Neural progenitor cell (in vitro differentiated cells): ENCODE measurements at regions not wholly inside any gene's neighbourhood (a gene's known extent, or its start where the extent isn't known, plus 50 kb on each side); places are given as distances from the start of the nearest gene placed in this dataset.

Experiments used
- DNase-seq: peaks from one replicate; pipeline ENCODE4 v3.0.0-alpha.2; 2016; ENCODE audit warnings: low spot score
- H2AFZ ChIP-seq: fragments of 200-600 bp; sonication (generic); replicated peaks from 2 replicates; pipeline ENCODE4 v1.6.1; 2016; ENCODE audit warnings: antibody characterized with exemption
- H3F3A ChIP-seq: fragments of 200-600 bp; sonication (generic); 2 replicates; pipeline ENCODE4 v1.6.1; 2016; ENCODE audit warnings: antibody characterized with exemption, low read depth
- H3K27ac ChIP-seq: fragments of 200-600 bp; sonication (generic); 2 replicates; pipeline ENCODE4 v1.5.1; 2016; ENCODE audit warnings: mild to moderate bottlenecking
- H3K27me3 ChIP-seq: fragments of 200-600 bp; sonication (generic); 2 replicates; pipeline ENCODE4 v1.6.1; 2016; ENCODE audit warnings: mild to moderate bottlenecking, moderate library complexity
- H3K36me3 ChIP-seq: fragments of 200-600 bp; sonication (generic); 2 replicates; pipeline ENCODE4 v1.5.1; 2016
- H3K4me1 ChIP-seq: fragments of 200-600 bp; sonication (generic); 2 replicates; pipeline ENCODE4 v1.6.1; 2016; ENCODE audit warnings: mixed run types
- H3K4me2 ChIP-seq: fragments of 200-600 bp; sonication (generic); 2 replicates; pipeline ENCODE4 v1.6.1; 2016
- H3K4me3 ChIP-seq: fragments of 200-600 bp; sonication (generic); 2 replicates; pipeline ENCODE4 v1.5.1; 2016
- H3K79me2 ChIP-seq: fragments of 200-600 bp; sonication (generic); 2 replicates; pipeline ENCODE4 v1.6.1; 2016; ENCODE audit warnings: low read depth
- H3K9ac ChIP-seq: fragments of 200-600 bp; sonication (generic); 2 replicates; pipeline ENCODE4 v1.6.1; 2016
- H3K9me3 ChIP-seq: fragments of 200-600 bp; sonication (generic); 2 replicates; pipeline ENCODE4 v1.5.1; 2016; ENCODE audit warnings: low read depth
- H4K20me1 ChIP-seq: fragments of 200-600 bp; sonication (generic); 2 replicates; pipeline ENCODE4 v1.6.1; 2016; ENCODE audit warnings: low read depth
- H3K27ac Mint-ChIP-seq: 3 replicates; pipeline ENCODE4 v1.8.0; 2021; ENCODE audit warnings: mixed read lengths
- H3K27me3 Mint-ChIP-seq: 2 replicates; pipeline ENCODE4 v1.8.0; 2022; ENCODE audit warnings: low read depth, mild to moderate bottlenecking, inconsistent platforms, moderate library complexity, mixed read lengths; ENCODE audit not compliant: insufficient read depth
- H3K36me3 Mint-ChIP-seq: 3 replicates; pipeline ENCODE4 v1.8.0; 2021; ENCODE audit warnings: mixed read lengths
- H3K4me1 Mint-ChIP-seq: 3 replicates; pipeline ENCODE4 v1.8.0; 2021; ENCODE audit warnings: mixed read lengths
- H3K4me3 Mint-ChIP-seq: 3 replicates; pipeline ENCODE4 v1.8.0; 2021; ENCODE audit warnings: mild to moderate bottlenecking, moderate library complexity, mixed read lengths
- H3K9me3 Mint-ChIP-seq: 3 replicates; pipeline ENCODE4 v1.8.0; 2020; ENCODE audit warnings: mixed read lengths
- EZH2 ChIP-seq: fragments of 200-600 bp; sonication (generic); IDR thresholded peaks from 2 replicates; pipeline ENCODE4 v1.6.1; 2017; ENCODE audit warnings: antibody characterized with exemption, mild to moderate bottlenecking, moderate library complexity
- EZH2phosphoT487 ChIP-seq: fragments of 200-600 bp; sonication (generic); IDR thresholded peaks from 2 replicates; pipeline ENCODE4 v1.6.1; 2017; ENCODE audit warnings: antibody characterized with exemption
- TF ChIP-seq, protein P1 (sequence below): fragments of 200-600 bp; sonication (generic); IDR thresholded peaks from 2 replicates; pipeline ENCODE4 v1.5.1; 2017; ENCODE audit warnings: antibody characterized with exemption, mild to moderate bottlenecking

DNA sequence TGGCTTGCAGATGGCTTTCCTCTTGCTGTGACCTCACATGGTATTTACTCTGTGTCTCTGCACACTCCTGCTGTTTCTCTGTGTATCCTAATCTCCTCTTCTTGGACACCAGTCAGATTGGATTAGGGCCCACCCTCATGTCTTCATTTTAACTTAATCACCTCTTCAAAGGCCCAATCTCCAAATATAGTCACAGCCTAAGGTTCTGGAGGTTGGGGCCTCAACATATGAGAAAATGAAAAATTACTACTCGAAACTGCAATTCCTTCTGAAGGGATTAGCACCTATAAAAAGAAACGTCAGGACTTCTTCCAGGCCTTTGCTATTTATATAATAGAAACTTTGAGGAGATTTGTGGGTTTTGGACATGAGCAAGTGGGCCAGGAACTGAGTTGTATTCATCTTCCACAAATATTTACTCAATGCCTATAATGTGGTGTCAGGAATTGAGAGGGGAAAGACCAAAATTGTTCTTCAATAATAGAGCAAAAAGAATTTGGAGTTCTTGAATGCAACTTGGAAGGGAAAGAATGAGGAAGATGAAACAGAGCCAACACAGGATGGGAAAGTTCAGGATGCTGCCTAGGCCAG, 270.0 kb upstream of the FN1 start:
- Histone ChIP-seq H4K20me1 (no peaks in the 10 kb centered on the region), H2AFZ (no peak overlapping the region), H3K27me3 (no peaks in the 10 kb centered on the region), H3K9ac (no peak overlapping the region), H3K9me3 (no peaks in the 10 kb centered on the region), H3K4me3 (no peak overlapping the region), H3K27ac (no peak overlapping the region), H3K4me2 (no peak overlapping the region), H3K36me3 (no peaks in the 10 kb centered on the region), H3K4me1 (peaks cover 6% of the 10 kb centered on the region), H3K79me2 (no peaks in the 10 kb centered on the region), H3F3A (no peaks in the 10 kb centered on the region)
- Mint-ChIP-seq H3K4me3 (no peak overlapping the region), H3K27ac (no peak overlapping the region), H3K9me3 (peaks cover 4% of the 10 kb centered on the region), H3K36me3 (peaks cover 6% of the 10 kb centered on the region), H3K27me3 (peaks cover 2% of the 10 kb centered on the region), H3K4me1 (peaks cover 12% of the 10 kb centered on the region)
- no peak for DNase-seq
- TF ChIP-seq EZH2phosphoT487 (no peak), EZH2 (no peak)
- TF ChIP-seq, protein P1, sequence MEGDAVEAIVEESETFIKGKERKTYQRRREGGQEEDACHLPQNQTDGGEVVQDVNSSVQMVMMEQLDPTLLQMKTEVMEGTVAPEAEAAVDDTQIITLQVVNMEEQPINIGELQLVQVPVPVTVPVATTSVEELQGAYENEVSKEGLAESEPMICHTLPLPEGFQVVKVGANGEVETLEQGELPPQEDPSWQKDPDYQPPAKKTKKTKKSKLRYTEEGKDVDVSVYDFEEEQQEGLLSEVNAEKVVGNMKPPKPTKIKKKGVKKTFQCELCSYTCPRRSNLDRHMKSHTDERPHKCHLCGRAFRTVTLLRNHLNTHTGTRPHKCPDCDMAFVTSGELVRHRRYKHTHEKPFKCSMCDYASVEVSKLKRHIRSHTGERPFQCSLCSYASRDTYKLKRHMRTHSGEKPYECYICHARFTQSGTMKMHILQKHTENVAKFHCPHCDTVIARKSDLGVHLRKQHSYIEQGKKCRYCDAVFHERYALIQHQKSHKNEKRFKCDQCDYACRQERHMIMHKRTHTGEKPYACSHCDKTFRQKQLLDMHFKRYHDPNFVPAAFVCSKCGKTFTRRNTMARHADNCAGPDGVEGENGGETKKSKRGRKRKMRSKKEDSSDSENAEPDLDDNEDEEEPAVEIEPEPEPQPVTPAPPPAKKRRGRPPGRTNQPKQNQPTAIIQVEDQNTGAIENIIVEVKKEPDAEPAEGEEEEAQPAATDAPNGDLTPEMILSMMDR: no peak

- no peak for DNase-seq
- Mint-ChIP-seq H3K4me1 (peaks cover 12% of the 10 kb centered on the region), H3K9me3 (peaks cover 4% of the 10 kb centered on the region), H3K4me3 (no peak overlapping the region), H3K36me3 (peaks cover 6% of the 10 kb centered on the region), H3K27me3 (peaks cover 2% of the 10 kb centered on the region), H3K27ac (no peak overlapping the region)
- Histone ChIP-seq H3K27me3 (no peaks in the 10 kb centered on the region), H3K27ac (no peak overlapping the region), H3K4me2 (no peak overlapping the region), H3K4me1 (peaks cover 6% of the 10 kb centered on the region), H3K79me2 (no peaks in the 10 kb centered on the region), H3F3A (no peaks in the 10 kb centered on the region), H3K4me3 (no peak overlapping the region), H3K36me3 (no peaks in the 10 kb centered on the region), H3K9me3 (no peaks in the 10 kb centered on the region), H4K20me1 (no peaks in the 10 kb centered on the region), H2AFZ (no peak overlapping the region), H3K9ac (no peak overlapping the region)
- TF ChIP-seq EZH2phosphoT487 (no peak), EZH2 (no peak)
- TF ChIP-seq, protein P1: no peak
Measured at GRCh38 chr2:215705281-215705680, 269.4 kb upstream of the FN1 start.

- Mint-ChIP-seq H3K9me3 (peaks cover 16% of the 10 kb centered on the region), H3K4me1 (peaks cover 12% of the 10 kb centered on the region), H3K36me3 (peaks cover 4% of the 10 kb centered on the region), H3K27me3 (no peaks in the 10 kb centered on the region), H3K27ac (peak overlapping the region; percentile 13), H3K4me3 (no peak overlapping the region)
- no peak for DNase-seq
- Histone ChIP-seq H3K9me3 (no peaks in the 10 kb centered on the region), H3K36me3 (no peaks in the 10 kb centered on the region), H3K79me2 (no peaks in the 10 kb centered on the region), H3K4me2 (no peak overlapping the region), H3K9ac (no peak overlapping the region), H3K4me3 (no peak overlapping the region), H3K27me3 (no peaks in the 10 kb centered on the region), H2AFZ (no peak overlapping the region), H4K20me1 (no peaks in the 10 kb centered on the region), H3K4me1 (peaks cover 6% of the 10 kb centered on the region), H3F3A (no peaks in the 10 kb centered on the region), H3K27ac (no peak overlapping the region)
- no peak for TF ChIP-seq EZH2phosphoT487
- TF ChIP-seq, protein P1: no peak
- no peak for TF ChIP-seq EZH2
Measured at GRCh38 chr2:215702116-215702902, 266.4 kb upstream of the FN1 start.
